ENCODE measurements at regions not wholly inside any gene's neighbourhood (a gene's known extent, or its start where the extent isn't known, plus 50 kb on each side); places are given as distances from the start of the nearest gene placed in this dataset.
A peak's percentile ranks its signal among the peaks of the same experiment; 100 is the strongest.

GRCh38 chr2:225771701-225772100, 372.2 kb downstream of the NYAP2 start (continued):
- TF ChIP-seq REST (IDR thresholded peaks at IDR 0.05; ENCODE audit: unreplicated experiment) (no peak), EZH2 (IDR thresholded peaks at IDR 0.05; ENCODE audit: low read depth, unreplicated experiment) (no peak), EZH2phosphoT487 (IDR thresholded peaks at IDR 0.05; ENCODE audit: unreplicated experiment) (no peak), STAT1 (IDR thresholded peaks at IDR 0.05; ENCODE audit: unreplicated experiment) (no peak), POLR2AphosphoS5 (IDR thresholded peaks at IDR 0.05; ENCODE audit: low read depth) (no peak), ZNF114 (CRISPR knock-in tag; IDR thresholded peaks at IDR 0.05) (no peak)

GRCh38 chr2:225768741-225769140, 369.2 kb downstream of the NYAP2 start:
- H3K36me3 ChIP-seq (ENCODE audit: insufficient read depth): no peaks in the 10 kb centered on the region

More at GRCh38 chr2:225768741-225769140, 369.2 kb downstream of the NYAP2 start:
- no peak overlapping the region for H3K4me3 Mint-ChIP-seq
- H3K27ac Mint-ChIP-seq: no peak overlapping the region
- Histone ChIP-seq H3F3A (replicated peaks; ENCODE audit: low read depth) (no peaks in the 10 kb centered on the region), H3K27me3 (ENCODE audit: insufficient read depth) (no peaks in the 10 kb centered on the region), H3K4me1 (ENCODE audit: insufficient read depth) (no peaks in the 10 kb centered on the region), H4K20me1 (replicated peaks; ENCODE audit: insufficient read depth) (no peaks in the 10 kb centered on the region), H3K79me2 (replicated peaks; ENCODE audit: insufficient read depth) (no peaks in the 10 kb centered on the region), H3K4me2 (no peak overlapping the region), H2AFZ (no peak overlapping the region), H3K9me2 (ENCODE audit: insufficient read depth) (peaks cover 4% of the 10 kb centered on the region; the same call in 1 of the 2 replicates), H3K27ac (ENCODE audit: low read depth) (no peak overlapping the region), H3K4me3 (no peak overlapping the region)
- ATAC-seq (no peak), DNase-seq (ENCODE audit: low spot score) (peak; percentile 10)
- TF ChIP-seq REST (IDR thresholded peaks at IDR 0.05; ENCODE audit: unreplicated experiment): no peak
- TF ChIP-seq ZNF331 (CRISPR knock-in tag; IDR thresholded peaks at IDR 0.05; ENCODE audit: low read depth): no peak
- no peak for TF ChIP-seq STAT1 (IDR thresholded peaks at IDR 0.05; ENCODE audit: unreplicated experiment)
- TF ChIP-seq JUNB (IDR thresholded peaks at IDR 0.05; ENCODE audit: unreplicated experiment): no peak
- no peak for TF ChIP-seq EZH2 (IDR thresholded peaks at IDR 0.05; ENCODE audit: low read depth, unreplicated experiment)
- no peak for TF ChIP-seq EZH2phosphoT487 (IDR thresholded peaks at IDR 0.05; ENCODE audit: unreplicated experiment)
- TF ChIP-seq CTCF (conservative IDR thresholded peaks at IDR 0.05; ENCODE audit: low read depth in 2 of 2): peak; percentile 10 to 51; a peak in 2 of 4 replicates
- no peak for TF ChIP-seq ZNF114 (CRISPR knock-in tag; IDR thresholded peaks at IDR 0.05)
- no peak for TF ChIP-seq ETS1 (IDR thresholded peaks at IDR 0.05)
- H3K27me3 Mint-ChIP-seq (ENCODE audit: insufficient read depth, low read depth, poor library complexity): no peaks in the 10 kb centered on the region
- no peaks in the 10 kb centered on the region for H3K4me1 Mint-ChIP-seq
- H3K36me3 Mint-ChIP-seq (ENCODE audit: low read depth): no peaks in the 10 kb centered on the region
- no peaks in the 10 kb centered on the region for H3K9me3 Mint-ChIP-seq
